ENCODE measurements at regions not wholly inside any gene's neighbourhood (a gene's known extent, or its start where the extent isn't known, plus 50 kb on each side); places are given as distances from the start of the nearest gene placed in this dataset.

- DNase-seq (ENCODE audit: low spot score, unreplicated experiment), result no peak
- H3K4me1 Mint-ChIP-seq (ENCODE audit: low read depth), result no peaks in the 10 kb centered on the region
- no peak overlapping the region for H3K27ac Mint-ChIP-seq
- no peak for TF ChIP-seq CTCF (IDR thresholded peaks at IDR 0.05; ENCODE audit: unreplicated experiment)
- H3K4me3 Mint-ChIP-seq (ENCODE audit: low read depth), result no peak overlapping the region
- peaks cover 6% of the 10 kb centered on the region for H3K9me3 Mint-ChIP-seq (ENCODE audit: low read depth)
- H3K27me3 Mint-ChIP-seq, result no peaks in the 10 kb centered on the region
- H3K36me3 Mint-ChIP-seq (ENCODE audit: insufficient read depth), result no peaks in the 10 kb centered on the region
Observed at GRCh38 chr4:181592221-181592745, 650.9 kb upstream of the TENM3 start.

GRCh38 chr4:181593703-181594102, 649.5 kb upstream of the TENM3 start:
- H3K27me3 Mint-ChIP-seq, result no peaks in the 10 kb centered on the region
- no peak overlapping the region for H3K27ac Mint-ChIP-seq
- no peak for DNase-seq (ENCODE audit: low spot score, unreplicated experiment)
- no peaks in the 10 kb centered on the region for H3K36me3 Mint-ChIP-seq (ENCODE audit: insufficient read depth)
- no peak for TF ChIP-seq CTCF (IDR thresholded peaks at IDR 0.05; ENCODE audit: unreplicated experiment)
- H3K4me3 Mint-ChIP-seq (ENCODE audit: low read depth), result no peak overlapping the region
- peaks cover 6% of the 10 kb centered on the region for H3K9me3 Mint-ChIP-seq (ENCODE audit: low read depth)
- H3K4me1 Mint-ChIP-seq (ENCODE audit: low read depth), result no peaks in the 10 kb centered on the region

GRCh38 chr4:181594188-181594587, 649.0 kb upstream of the TENM3 start:
- no peak overlapping the region for H3K27ac Mint-ChIP-seq
- H3K27me3 Mint-ChIP-seq, result no peaks in the 10 kb centered on the region
- peaks cover 6% of the 10 kb centered on the region for H3K9me3 Mint-ChIP-seq (ENCODE audit: low read depth)
- no peaks in the 10 kb centered on the region for H3K4me1 Mint-ChIP-seq (ENCODE audit: low read depth)
- no peak for TF ChIP-seq CTCF (IDR thresholded peaks at IDR 0.05; ENCODE audit: unreplicated experiment)
- no peak overlapping the region for H3K4me3 Mint-ChIP-seq (ENCODE audit: low read depth)
- H3K36me3 Mint-ChIP-seq (ENCODE audit: insufficient read depth), result no peaks in the 10 kb centered on the region
- no peak for DNase-seq (ENCODE audit: low spot score, unreplicated experiment)

GRCh38 chr4:181595716-181596115, 647.5 kb upstream of the TENM3 start:
- Mint-ChIP-seq H3K27me3 (no peaks in the 10 kb centered on the region), H3K4me1 (ENCODE audit: low read depth) (no peaks in the 10 kb centered on the region), H3K36me3 (ENCODE audit: insufficient read depth) (no peaks in the 10 kb centered on the region), H3K27ac (no peak overlapping the region), H3K9me3 (ENCODE audit: low read depth) (peaks cover 6% of the 10 kb centered on the region), H3K4me3 (ENCODE audit: low read depth) (no peak overlapping the region)
- DNase-seq (ENCODE audit: low spot score, unreplicated experiment), result no peak
- no peak for TF ChIP-seq CTCF (IDR thresholded peaks at IDR 0.05; ENCODE audit: unreplicated experiment)

- Mint-ChIP-seq H3K9me3 (ENCODE audit: low read depth) (peaks cover 6% of the 10 kb centered on the region), H3K4me1 (ENCODE audit: low read depth) (no peaks in the 10 kb centered on the region), H3K27ac (no peak overlapping the region), H3K4me3 (ENCODE audit: low read depth) (no peak overlapping the region), H3K27me3 (no peaks in the 10 kb centered on the region), H3K36me3 (ENCODE audit: insufficient read depth) (no peaks in the 10 kb centered on the region)
- DNase-seq (ENCODE audit: low spot score, unreplicated experiment), result no peak
- no peak for TF ChIP-seq CTCF (IDR thresholded peaks at IDR 0.05; ENCODE audit: unreplicated experiment)
Observed at GRCh38 chr4:181597766-181598165, 645.4 kb upstream of the TENM3 start.
